ENCODE measurements at regions not wholly inside any gene's neighbourhood (a gene's known extent, or its start where the extent isn't known, plus 50 kb on each side); places are given as distances from the start of the nearest gene placed in this dataset.
"Not testable (repeated sequence)": the region's sequence is repeated elsewhere in the genome, so short reads cannot be mapped to it uniquely, and the experiment has no call there.

DNA sequence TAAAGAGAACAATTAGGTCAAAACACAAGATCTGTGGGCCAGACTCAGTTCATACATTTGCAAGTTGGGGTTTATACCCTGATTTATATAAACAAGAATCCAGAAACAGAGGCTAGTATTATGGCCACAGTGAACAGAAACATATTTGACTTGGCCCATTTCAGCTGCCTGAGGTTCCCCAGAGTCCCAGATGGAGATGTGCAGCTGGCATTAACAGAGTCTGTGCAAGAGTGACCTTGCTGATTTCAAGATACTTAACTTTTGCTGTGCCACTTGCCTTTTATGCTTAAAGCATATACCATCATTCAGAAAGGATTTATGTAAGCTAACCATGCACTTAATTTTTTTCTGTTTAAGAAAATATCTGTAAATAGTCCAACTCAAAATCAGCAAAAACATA lies 636.3 kb downstream of the TRIB2 start:
- FAIRE-seq (no peak), DNase-seq (ENCODE audit: insufficient read length, low spot score) (no peak)
- no peak for TF ChIP-seq POLR2A (IDR thresholded peaks at IDR 0.05; ENCODE audit: low read depth, low read length)

DNA sequence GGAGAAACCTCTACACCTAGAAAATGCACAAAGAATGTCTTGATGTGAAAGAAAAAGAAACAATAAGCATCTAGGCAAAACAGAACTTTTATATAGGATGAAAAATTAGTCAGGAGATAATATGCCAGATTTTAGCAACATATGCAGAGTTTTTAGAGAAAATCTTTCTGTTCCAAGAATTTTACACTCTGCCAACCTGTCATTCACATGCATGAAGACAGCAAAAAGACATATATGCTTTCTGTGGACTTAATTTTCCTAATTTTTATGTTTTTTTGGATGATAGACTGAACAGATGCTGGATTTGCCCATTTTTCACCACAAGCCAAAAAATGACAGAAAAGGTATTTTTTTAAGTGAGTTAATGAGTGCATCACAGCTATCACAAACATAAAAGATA lies 637.3 kb downstream of the TRIB2 start:
- no peak for TF ChIP-seq POLR2A (IDR thresholded peaks at IDR 0.05; ENCODE audit: low read depth, low read length)
- no peak for FAIRE-seq

DNA sequence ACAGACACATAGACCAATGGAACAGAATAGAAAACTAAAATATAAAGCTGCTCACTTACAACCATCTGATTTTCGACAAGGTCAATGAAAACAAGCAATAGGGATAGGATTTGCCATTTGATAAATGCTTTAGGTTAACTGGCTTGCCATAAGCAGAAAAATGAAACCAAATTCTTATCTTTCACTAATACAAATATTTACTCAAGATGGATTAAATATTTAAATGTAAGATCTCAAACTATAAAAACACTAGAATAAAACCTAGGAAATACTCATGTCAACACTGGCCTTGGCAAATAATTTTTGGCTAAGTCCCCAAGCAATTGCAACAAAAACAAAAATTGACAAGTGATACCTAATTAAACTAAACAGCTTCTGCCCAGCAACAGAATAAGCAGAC lies 665.2 kb downstream of the TRIB2 start:
- not testable (repeated sequence) for FAIRE-seq; DNase-seq (ENCODE audit: insufficient read length, low spot score)

More for the DNA sequence above, 637.3 kb downstream of the TRIB2 start:
- no peak for DNase-seq (ENCODE audit: insufficient read length, low spot score)

GRCh38 chr2:13389172-13389571 lies 672.4 kb downstream of the TRIB2 start:
- not testable (repeated sequence) for DNase-seq (ENCODE audit: insufficient read length, low spot score); FAIRE-seq

GRCh38 chr2:13390676-13391075 lies 673.9 kb downstream of the TRIB2 start:
- no peak for FAIRE-seq
- no peak for TF ChIP-seq POLR2A (IDR thresholded peaks at IDR 0.05; ENCODE audit: low read depth, low read length)
- DNase-seq (ENCODE audit: insufficient read length, low spot score) = no peak

DNA sequence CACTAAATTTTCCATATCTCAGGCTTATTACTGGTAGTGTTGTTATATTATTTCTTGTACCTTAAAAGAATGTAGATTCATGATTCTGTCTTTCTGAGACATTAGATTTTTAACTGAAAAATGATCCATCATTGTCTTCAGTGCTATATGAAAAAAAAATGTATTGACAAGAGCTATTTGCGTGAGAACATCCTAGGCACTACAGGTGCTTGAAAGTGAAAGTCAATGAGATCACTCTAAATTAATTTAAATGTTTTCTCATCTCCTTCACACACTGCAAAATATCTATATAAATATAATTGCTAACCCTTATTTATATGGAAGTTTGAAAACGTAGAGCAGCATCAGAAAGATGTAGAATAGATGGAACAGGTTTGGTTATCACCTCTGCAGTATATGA lies 684.6 kb downstream of the TRIB2 start:
- no peak for DNase-seq (ENCODE audit: insufficient read length, low spot score)
- no peak for FAIRE-seq
- TF ChIP-seq POLR2A (IDR thresholded peaks at IDR 0.05; ENCODE audit: low read depth, low read length) = no peak

DNA sequence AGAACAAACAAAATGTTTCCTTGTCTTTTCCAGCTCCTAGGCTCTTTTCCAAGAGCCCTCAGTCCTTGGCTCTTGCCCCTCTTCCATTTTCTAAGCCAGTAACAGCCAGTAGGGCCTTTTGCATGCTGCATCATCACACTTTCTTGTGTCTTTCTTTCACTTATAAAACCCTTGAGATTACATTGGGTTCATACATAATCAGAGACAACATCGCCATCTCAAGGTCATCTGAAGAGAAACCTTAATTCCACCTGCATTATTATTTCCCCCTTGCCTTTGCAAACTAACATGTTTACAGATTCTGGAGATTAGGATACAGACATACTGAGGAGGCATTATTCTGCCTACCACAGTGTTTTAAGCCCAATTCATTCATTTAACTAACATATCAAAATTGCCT lies 697.3 kb downstream of the TRIB2 start:
- no peak for FAIRE-seq
- DNase-seq (ENCODE audit: insufficient read length, low spot score) = no peak
- no peak for TF ChIP-seq POLR2A (IDR thresholded peaks at IDR 0.05; ENCODE audit: low read depth, low read length)

GRCh38 chr2:13414897-13415296 lies 698.2 kb downstream of the TRIB2 start:
- no peak for DNase-seq (ENCODE audit: insufficient read length, low spot score)
- no peak for TF ChIP-seq POLR2A (IDR thresholded peaks at IDR 0.05; ENCODE audit: low read depth, low read length)
- no peak for FAIRE-seq

- FAIRE-seq (no peak), DNase-seq (ENCODE audit: insufficient read length, low spot score) (no peak)
- no peak for TF ChIP-seq POLR2A (IDR thresholded peaks at IDR 0.05; ENCODE audit: low read depth, low read length)
These were observed 717.2 kb downstream of the TRIB2 start for GRCh38 chr2:13433954-13434353.

- not testable (repeated sequence) for FAIRE-seq; DNase-seq (ENCODE audit: insufficient read length, low spot score)
These were observed 727.0 kb downstream of the TRIB2 start for GRCh38 chr2:13443554-13444261.

GRCh38 chr2:13462464-13462863 lies 745.7 kb downstream of the TRIB2 start:
- DNase-seq (ENCODE audit: insufficient read length, low spot score) (no peak), FAIRE-seq (no peak)
- no peak for TF ChIP-seq POLR2A (IDR thresholded peaks at IDR 0.05; ENCODE audit: low read depth, low read length)

DNA sequence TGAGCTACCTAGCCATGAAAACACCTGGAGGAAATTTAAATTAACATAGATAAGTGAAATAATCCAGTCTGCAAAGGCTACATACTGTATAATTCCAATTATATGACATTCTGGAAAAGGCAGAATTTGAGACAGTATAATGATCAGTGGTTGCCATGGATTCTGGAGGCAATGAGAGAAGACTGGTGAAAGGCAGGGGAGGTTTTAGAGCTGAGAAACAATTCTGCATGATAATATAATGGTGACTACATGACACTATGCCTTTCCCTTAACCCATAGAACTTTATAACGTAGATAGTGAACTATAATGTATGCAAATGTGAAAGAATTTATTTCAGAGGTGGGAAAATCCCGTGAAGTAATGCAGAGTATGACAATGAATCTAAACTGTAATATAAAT lies 749.3 kb downstream of the TRIB2 start:
- DNase-seq (ENCODE audit: insufficient read length, low spot score) = no peak
- TF ChIP-seq POLR2A (IDR thresholded peaks at IDR 0.05; ENCODE audit: low read depth, low read length) = no peak
- FAIRE-seq = no peak

- DNase-seq (ENCODE audit: insufficient read length, low spot score) (no peak), FAIRE-seq (no peak)
- TF ChIP-seq POLR2A (IDR thresholded peaks at IDR 0.05; ENCODE audit: low read depth, low read length) = no peak
These were observed 757.8 kb downstream of the TRIB2 start for GRCh38 chr2:13474538-13474937.

DNA sequence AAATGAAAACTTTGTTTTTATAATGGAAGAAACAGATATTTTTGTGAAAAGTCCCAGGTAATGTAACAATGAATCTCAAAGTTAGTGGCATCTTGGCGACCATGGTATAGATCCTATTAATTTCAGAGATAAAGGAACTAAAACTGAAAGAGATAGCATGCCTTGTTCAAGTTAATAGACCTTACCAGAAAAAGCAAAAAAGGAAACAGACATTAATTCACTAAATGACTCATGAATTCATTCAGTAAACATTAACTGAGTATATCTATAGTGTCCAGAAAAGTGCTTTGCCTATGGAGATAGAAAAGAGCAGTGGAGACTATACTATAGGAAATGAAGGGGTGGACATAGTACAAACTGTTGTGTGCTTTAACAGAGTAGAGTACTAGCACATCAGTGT lies 763.3 kb downstream of the TRIB2 start:
- FAIRE-seq (no peak), DNase-seq (ENCODE audit: insufficient read length, low spot score) (no peak)
- TF ChIP-seq POLR2A (IDR thresholded peaks at IDR 0.05; ENCODE audit: low read depth, low read length) = no peak

DNA sequence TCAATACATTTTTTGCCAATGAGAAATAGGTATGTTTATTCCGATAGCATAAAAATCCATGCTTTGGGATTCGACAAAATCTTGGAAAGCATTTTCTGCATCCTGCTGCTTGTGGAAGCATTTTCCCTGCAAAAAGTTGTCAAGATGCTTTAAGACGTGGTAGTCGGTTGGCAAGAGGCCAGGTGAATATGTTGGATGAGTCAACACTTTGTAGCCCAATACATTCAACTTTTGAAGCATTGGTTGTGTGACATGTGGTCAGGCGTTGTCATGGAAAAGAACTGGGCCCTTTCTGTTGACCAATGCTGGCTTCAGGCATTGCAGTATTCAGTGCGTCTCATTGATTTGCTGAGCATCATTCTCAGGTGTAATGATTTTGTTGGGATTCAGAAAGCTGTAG lies 764.5 kb downstream of the TRIB2 start:
- no peak for DNase-seq (ENCODE audit: insufficient read length, low spot score)

DNA sequence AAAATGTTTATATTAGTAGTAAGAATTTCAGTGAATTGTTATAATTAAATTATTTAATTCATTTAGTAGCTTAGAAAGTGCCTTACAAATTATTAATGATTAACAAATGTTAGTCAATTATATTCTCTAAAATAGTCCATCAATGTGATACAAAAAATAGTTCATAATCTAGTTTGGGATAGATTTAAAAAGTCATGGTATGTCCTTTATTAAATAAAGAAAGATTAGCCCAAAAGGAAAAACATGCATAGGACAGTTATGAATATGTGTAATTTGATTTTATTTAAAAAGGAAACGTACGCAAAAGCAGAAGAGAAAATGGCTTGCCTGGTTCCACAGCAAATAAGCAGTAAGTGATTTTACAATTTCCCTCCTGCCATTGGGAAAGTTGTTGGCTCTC lies 768.5 kb downstream of the TRIB2 start:
- no peak for DNase-seq (ENCODE audit: insufficient read length, low spot score)
- FAIRE-seq = no peak
- TF ChIP-seq POLR2A (IDR thresholded peaks at IDR 0.05; ENCODE audit: low read depth, low read length) = no peak

More for the DNA sequence above, 764.5 kb downstream of the TRIB2 start:
- TF ChIP-seq POLR2A (IDR thresholded peaks at IDR 0.05; ENCODE audit: low read depth, low read length) = no peak
- no peak for FAIRE-seq
